Neural cell (in vitro differentiated cells): ENCODE measurements at regions not wholly inside any gene's neighbourhood (a gene's known extent, or its start where the extent isn't known, plus 50 kb on each side); places are given as distances from the start of the nearest gene placed in this dataset.

Experiments
- H2AFZ ChIP-seq: fragments of 200-600, 300-800 bp; sonication (generic), shearing (Covaris generic); 2 replicates; pipeline ENCODE4 v1.6.0; 2014; ENCODE audit warnings: low read depth, mild to moderate bottlenecking, antibody characterized with exemption, low read length, moderate library complexity
- H3F3A ChIP-seq: fragments of 200-600 bp; shearing (Covaris generic); 2 replicates; pipeline ENCODE4 v1.6.1; 2016; ENCODE audit warnings: mild to moderate bottlenecking, moderate library complexity, mixed read lengths, antibody characterized with exemption, low read length; ENCODE audit not compliant: insufficient read depth, poor library complexity, severe bottlenecking
- H3K27ac ChIP-seq: fragments of 200-600, 300-800 bp; sonication (generic), shearing (Covaris generic); 2 replicates; pipeline ENCODE4 v1.5.1; 2014; ENCODE audit warnings: mild to moderate bottlenecking, low read length, moderate library complexity
- H3K27me3 ChIP-seq: fragments of 300-800, 200-600 bp; sonication (generic), shearing (Covaris generic); 2 replicates; pipeline ENCODE4 v1.6.0; 2014; ENCODE audit warnings: mild to moderate bottlenecking, low read depth, low read length, moderate library complexity; ENCODE audit not compliant: insufficient read depth
- H3K36me3 ChIP-seq: fragments of 300-800, 200-600 bp; sonication (generic), shearing (Covaris generic); 2 replicates; pipeline ENCODE4 v1.5.1; 2014; ENCODE audit warnings: mild to moderate bottlenecking, antibody characterized with exemption, low read length, moderate library complexity; ENCODE audit not compliant: insufficient read depth
- H3K4me2 ChIP-seq: fragments of 300-800, 200-600 bp; sonication (generic), shearing (Covaris generic); 2 replicates; pipeline ENCODE4 v1.6.0; 2014; ENCODE audit warnings: mild to moderate bottlenecking, low read length
- H3K4me3 ChIP-seq: fragments of 300-800, 200-600 bp; sonication (generic), shearing (Covaris generic); 2 replicates; pipeline ENCODE4 v1.5.1; 2014; ENCODE audit warnings: mild to moderate bottlenecking, low read length, moderate library complexity
- H3K79me2 ChIP-seq: fragments of 200-600 bp; shearing (Covaris generic); replicated peaks from 2 replicates; pipeline ENCODE4 v1.6.0; 2014; ENCODE audit warnings: mild to moderate bottlenecking, low read length, moderate library complexity; ENCODE audit not compliant: insufficient read depth
- H3K9ac ChIP-seq: fragments of 300-800, 200-600 bp; sonication (generic), shearing (Covaris generic); 2 replicates; pipeline ENCODE4 v1.6.1; 2016; ENCODE audit warnings: mild to moderate bottlenecking, low read length, mixed read lengths
- H3K9me2 ChIP-seq: fragments of 200-600 bp; shearing (Covaris generic); 2 replicates; pipeline ENCODE4 v1.6.1; 2016; ENCODE audit warnings: mild to moderate bottlenecking, low read length, mixed read lengths; ENCODE audit not compliant: insufficient read depth
- H3K9me3 ChIP-seq: fragments of 200-600, 300-800 bp; sonication (generic), shearing (Covaris generic); 2 replicates; pipeline ENCODE4 v1.6.1; 2016; ENCODE audit warnings: mild to moderate bottlenecking, mixed run types, low read length, moderate library complexity, mixed read lengths
- H4K20me1 ChIP-seq: fragments of 200-600 bp; shearing (Covaris generic); 2 replicates; pipeline ENCODE4 v1.6.1; 2016; ENCODE audit warnings: mild to moderate bottlenecking, mixed run types; ENCODE audit not compliant: insufficient read depth
- EP300 ChIP-seq: fragments of 450-650 bp; conservative IDR thresholded peaks from 2 replicates; pipeline ENCODE4 v1.6.1; 2014; ENCODE audit warnings: antibody characterized with exemption, mild to moderate bottlenecking, moderate library complexity; ENCODE audit not compliant: poor library complexity, severe bottlenecking
- EZH2 ChIP-seq: fragments of 200-600, 300-800 bp; shearing (Covaris generic), sonication (generic); IDR thresholded peaks from 2 replicates; pipeline ENCODE4 v1.6.1; 2014; ENCODE audit warnings: antibody characterized with exemption, low read length, borderline replicate concordance, mild to moderate bottlenecking; ENCODE audit not compliant: insufficient read depth, poor library complexity, severe bottlenecking
- MXI1 ChIP-seq: fragments of 450-650 bp; conservative IDR thresholded peaks from 2 replicates; pipeline ENCODE4 v1.6.1; 2014; ENCODE audit warnings: antibody characterized with exemption, mild to moderate bottlenecking; ENCODE audit not compliant: poor library complexity, severe bottlenecking
- POLR2AphosphoS5 ChIP-seq: IDR thresholded peaks from 2 replicates; pipeline ENCODE4 v1.6.1; 2012
- RAD21 ChIP-seq: fragments of 450-650 bp; conservative IDR thresholded peaks from 2 replicates; pipeline ENCODE4 v1.6.1; 2014; ENCODE audit warnings: antibody characterized with exemption, mild to moderate bottlenecking, moderate library complexity
- SMC3 ChIP-seq: fragments of 450-650 bp; conservative IDR thresholded peaks from 2 replicates; pipeline ENCODE4 v1.6.1; 2014; ENCODE audit warnings: antibody characterized with exemption, mild to moderate bottlenecking, moderate library complexity; ENCODE audit not compliant: poor library complexity
- TAF1 ChIP-seq: IDR thresholded peaks from 2 replicates; pipeline ENCODE4 v1.6.1; 2012; ENCODE audit warnings: low read depth
- TF ChIP-seq, protein P1 (sequence below): IDR thresholded peaks from 2 replicates; pipeline ENCODE4 v1.6.1; 2012; ENCODE audit warnings: borderline replicate concordance
- TF ChIP-seq, protein P2 (sequence below): fragments of 450-650 bp; IDR thresholded peaks from 2 replicates; pipeline ENCODE4 v1.5.1; 2014; ENCODE audit warnings: antibody characterized with exemption, mild to moderate bottlenecking, moderate library complexity; ENCODE audit not compliant: poor library complexity, severe bottlenecking

DNA sequence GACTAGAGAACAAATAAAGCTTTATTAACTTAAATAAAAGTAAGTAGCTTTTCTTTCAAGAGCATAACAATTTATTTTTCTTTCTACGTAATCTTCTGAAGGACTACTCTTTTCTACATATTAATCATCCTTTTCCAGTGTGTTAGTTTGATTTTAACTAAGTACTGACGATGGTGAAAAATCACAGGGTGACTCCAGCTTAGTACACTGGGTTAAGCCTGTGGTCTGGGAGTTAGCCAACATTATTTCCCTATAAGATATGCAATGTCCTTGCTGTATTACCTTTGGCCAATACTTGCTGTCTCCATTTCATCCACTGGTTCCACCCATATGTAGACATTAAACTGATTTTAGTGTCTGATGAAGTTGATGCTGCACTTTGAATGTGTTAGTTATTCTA is 508.6 kb upstream of the SUCLG2 start:
- Histone ChIP-seq H3K9me3 (no peaks in the 10 kb centered on the region), H3F3A (no peaks in the 10 kb centered on the region), H2AFZ (no peak overlapping the region), H4K20me1 (no peaks in the 10 kb centered on the region), H3K36me3 (no peaks in the 10 kb centered on the region), H3K27me3 (no peaks in the 10 kb centered on the region), H3K9me2 (no peaks in the 10 kb centered on the region), H3K79me2 (no peaks in the 10 kb centered on the region), H3K4me2 (no peak overlapping the region), H3K9ac (no peak overlapping the region), H3K4me3 (no peak overlapping the region), H3K27ac (no peak overlapping the region)
- no peak for TF ChIP-seq MXI1
- no peak for TF ChIP-seq TAF1
- no peak for TF ChIP-seq SMC3
- no peak for TF ChIP-seq POLR2AphosphoS5
- TF ChIP-seq, protein P1, sequence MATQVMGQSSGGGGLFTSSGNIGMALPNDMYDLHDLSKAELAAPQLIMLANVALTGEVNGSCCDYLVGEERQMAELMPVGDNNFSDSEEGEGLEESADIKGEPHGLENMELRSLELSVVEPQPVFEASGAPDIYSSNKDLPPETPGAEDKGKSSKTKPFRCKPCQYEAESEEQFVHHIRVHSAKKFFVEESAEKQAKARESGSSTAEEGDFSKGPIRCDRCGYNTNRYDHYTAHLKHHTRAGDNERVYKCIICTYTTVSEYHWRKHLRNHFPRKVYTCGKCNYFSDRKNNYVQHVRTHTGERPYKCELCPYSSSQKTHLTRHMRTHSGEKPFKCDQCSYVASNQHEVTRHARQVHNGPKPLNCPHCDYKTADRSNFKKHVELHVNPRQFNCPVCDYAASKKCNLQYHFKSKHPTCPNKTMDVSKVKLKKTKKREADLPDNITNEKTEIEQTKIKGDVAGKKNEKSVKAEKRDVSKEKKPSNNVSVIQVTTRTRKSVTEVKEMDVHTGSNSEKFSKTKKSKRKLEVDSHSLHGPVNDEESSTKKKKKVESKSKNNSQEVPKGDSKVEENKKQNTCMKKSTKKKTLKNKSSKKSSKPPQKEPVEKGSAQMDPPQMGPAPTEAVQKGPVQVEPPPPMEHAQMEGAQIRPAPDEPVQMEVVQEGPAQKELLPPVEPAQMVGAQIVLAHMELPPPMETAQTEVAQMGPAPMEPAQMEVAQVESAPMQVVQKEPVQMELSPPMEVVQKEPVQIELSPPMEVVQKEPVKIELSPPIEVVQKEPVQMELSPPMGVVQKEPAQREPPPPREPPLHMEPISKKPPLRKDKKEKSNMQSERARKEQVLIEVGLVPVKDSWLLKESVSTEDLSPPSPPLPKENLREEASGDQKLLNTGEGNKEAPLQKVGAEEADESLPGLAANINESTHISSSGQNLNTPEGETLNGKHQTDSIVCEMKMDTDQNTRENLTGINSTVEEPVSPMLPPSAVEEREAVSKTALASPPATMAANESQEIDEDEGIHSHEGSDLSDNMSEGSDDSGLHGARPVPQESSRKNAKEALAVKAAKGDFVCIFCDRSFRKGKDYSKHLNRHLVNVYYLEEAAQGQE = no peak
- TF ChIP-seq EP300 = no peak
- no peak for TF ChIP-seq EZH2
- TF ChIP-seq, protein P2, sequence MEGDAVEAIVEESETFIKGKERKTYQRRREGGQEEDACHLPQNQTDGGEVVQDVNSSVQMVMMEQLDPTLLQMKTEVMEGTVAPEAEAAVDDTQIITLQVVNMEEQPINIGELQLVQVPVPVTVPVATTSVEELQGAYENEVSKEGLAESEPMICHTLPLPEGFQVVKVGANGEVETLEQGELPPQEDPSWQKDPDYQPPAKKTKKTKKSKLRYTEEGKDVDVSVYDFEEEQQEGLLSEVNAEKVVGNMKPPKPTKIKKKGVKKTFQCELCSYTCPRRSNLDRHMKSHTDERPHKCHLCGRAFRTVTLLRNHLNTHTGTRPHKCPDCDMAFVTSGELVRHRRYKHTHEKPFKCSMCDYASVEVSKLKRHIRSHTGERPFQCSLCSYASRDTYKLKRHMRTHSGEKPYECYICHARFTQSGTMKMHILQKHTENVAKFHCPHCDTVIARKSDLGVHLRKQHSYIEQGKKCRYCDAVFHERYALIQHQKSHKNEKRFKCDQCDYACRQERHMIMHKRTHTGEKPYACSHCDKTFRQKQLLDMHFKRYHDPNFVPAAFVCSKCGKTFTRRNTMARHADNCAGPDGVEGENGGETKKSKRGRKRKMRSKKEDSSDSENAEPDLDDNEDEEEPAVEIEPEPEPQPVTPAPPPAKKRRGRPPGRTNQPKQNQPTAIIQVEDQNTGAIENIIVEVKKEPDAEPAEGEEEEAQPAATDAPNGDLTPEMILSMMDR = no peak
- TF ChIP-seq RAD21 = no peak

DNA sequence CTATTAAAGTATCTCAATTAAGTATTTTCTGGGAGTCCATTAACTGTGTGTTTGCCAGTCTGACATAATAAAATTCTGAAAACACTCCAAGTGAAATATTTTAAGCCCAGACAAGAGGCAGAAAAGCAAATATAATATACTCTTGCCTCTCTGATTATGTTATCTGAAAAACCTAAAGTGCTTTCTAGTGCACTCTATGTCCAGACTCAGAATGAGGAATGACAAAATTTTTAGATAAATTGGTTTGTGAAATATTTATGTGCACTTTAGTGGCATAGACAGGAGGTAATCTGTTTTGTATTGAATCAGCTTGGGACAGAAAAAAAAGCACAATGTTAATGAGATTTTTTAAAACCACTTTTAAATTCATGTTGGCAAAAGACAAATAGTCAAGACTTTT is 508.2 kb upstream of the SUCLG2 start:
- Histone ChIP-seq H3K9ac (no peak overlapping the region), H2AFZ (no peak overlapping the region), H3K9me2 (no peaks in the 10 kb centered on the region), H3K4me3 (no peak overlapping the region), H3K4me2 (no peak overlapping the region), H3F3A (no peaks in the 10 kb centered on the region), H3K27me3 (no peaks in the 10 kb centered on the region), H3K79me2 (no peaks in the 10 kb centered on the region), H3K27ac (no peak overlapping the region), H4K20me1 (no peaks in the 10 kb centered on the region), H3K36me3 (no peaks in the 10 kb centered on the region), H3K9me3 (no peaks in the 10 kb centered on the region)
- TF ChIP-seq POLR2AphosphoS5 (no peak), MXI1 (no peak)
- TF ChIP-seq, protein P2 = no peak
